A549 (cell line): ENCODE measurements at regions not wholly inside any gene's neighbourhood (a gene's known extent, or its start where the extent isn't known, plus 50 kb on each side); places are given as distances from the start of the nearest gene placed in this dataset.

ENCODE experiments used
- CEBPB ChIP-seq, 2 experiments: fragments of >200 bp in 1 of 2; sonication (Bioruptor Twin) in 1 of 2; formaldehyde crosslinking in 1 of 2; IDR thresholded peaks; 2 replicates each; pipeline ENCODE4 v1.6.1; 2012 to 2016
- EP300 ChIP-seq, 2 experiments: fragments of >200 bp; sonication (Bioruptor Twin); formaldehyde crosslinking; IDR thresholded peaks; 2 replicates in 1 of 2; 3 replicates in 1 of 2; pipeline ENCODE4 v1.6.1; 2016 to 2017
- HDAC2 ChIP-seq: fragments of 200-600 bp; sonication (generic); IDR thresholded peaks from 2 replicates; pipeline ENCODE4 v1.6.1; 2016
- TF ChIP-seq, protein P1 (sequence below): fragments of >200 bp; sonication (Bioruptor Twin); formaldehyde crosslinking; IDR thresholded peaks from 3 replicates; pipeline ENCODE4 v1.5.1; 2016

DNA sequence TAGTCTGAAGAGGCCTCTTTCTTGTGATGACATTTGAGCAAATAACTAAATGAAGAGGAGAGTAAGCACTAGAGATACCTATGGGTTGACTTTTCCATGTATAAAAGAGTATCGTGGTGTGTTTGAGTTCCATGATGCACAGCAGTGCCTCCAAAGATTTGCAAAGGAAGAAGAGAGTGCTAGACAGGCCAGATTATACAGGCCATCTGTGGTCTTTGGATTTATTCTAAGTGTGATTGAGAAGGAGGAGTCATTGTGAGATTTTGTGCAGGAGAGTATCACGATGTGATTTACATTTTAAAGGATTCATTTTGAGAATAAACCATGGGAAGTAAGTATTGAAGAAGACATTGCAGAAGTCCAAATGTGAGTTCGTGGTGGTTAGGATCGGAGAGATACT lies 695.9 kb upstream of the FAM98A start:
- TF ChIP-seq HDAC2 (no peak), EP300 (IDR thresholded peaks at IDR 0.05) (no peak), CEBPB (IDR thresholded peaks at IDR 0.05) (no peak)
- TF ChIP-seq, protein P1, sequence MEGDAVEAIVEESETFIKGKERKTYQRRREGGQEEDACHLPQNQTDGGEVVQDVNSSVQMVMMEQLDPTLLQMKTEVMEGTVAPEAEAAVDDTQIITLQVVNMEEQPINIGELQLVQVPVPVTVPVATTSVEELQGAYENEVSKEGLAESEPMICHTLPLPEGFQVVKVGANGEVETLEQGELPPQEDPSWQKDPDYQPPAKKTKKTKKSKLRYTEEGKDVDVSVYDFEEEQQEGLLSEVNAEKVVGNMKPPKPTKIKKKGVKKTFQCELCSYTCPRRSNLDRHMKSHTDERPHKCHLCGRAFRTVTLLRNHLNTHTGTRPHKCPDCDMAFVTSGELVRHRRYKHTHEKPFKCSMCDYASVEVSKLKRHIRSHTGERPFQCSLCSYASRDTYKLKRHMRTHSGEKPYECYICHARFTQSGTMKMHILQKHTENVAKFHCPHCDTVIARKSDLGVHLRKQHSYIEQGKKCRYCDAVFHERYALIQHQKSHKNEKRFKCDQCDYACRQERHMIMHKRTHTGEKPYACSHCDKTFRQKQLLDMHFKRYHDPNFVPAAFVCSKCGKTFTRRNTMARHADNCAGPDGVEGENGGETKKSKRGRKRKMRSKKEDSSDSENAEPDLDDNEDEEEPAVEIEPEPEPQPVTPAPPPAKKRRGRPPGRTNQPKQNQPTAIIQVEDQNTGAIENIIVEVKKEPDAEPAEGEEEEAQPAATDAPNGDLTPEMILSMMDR: no peak
